SK-N-SH (cell line): ENCODE measurements at regions not wholly inside any gene's neighbourhood (a gene's known extent, or its start where the extent isn't known, plus 50 kb on each side); places are given as distances from the start of the nearest gene placed in this dataset.

Source experiments
- CTCF ChIA-PET: fragments of 300-600, 350-600 bp; formaldehyde crosslinking; extraction: SDS; loops from one replicate; lab custom pipeline; 2021; lab: Yijun Ruan, JAX
- POLR2A ChIA-PET: fragments of 350-600 bp; sonication (Branson Sonifier 250); formaldehyde crosslinking; extraction: SDS; loops from one replicate; lab custom pipeline; 2020; ENCODE audit warnings: antibody characterized with exemption, inconsistent platforms; lab: Yijun Ruan, JAX
- DNase-seq: peaks from one replicate; pipeline ENCODE4 v3.0.0; 2012
- H2AFZ ChIP-seq: fragments of 200-600 bp; sonication (generic); 2 replicates; pipeline ENCODE4 v1.8.1; 2016; ENCODE audit warnings: antibody characterized with exemption, mild to moderate bottlenecking, low read depth
- H3F3A ChIP-seq: fragments of 200-600 bp; sonication (generic); replicated peaks from 2 replicates; pipeline ENCODE3; 2016; ENCODE audit warnings: antibody characterized with exemption, mild to moderate bottlenecking; ENCODE audit not compliant: insufficient read depth
- H3K27ac ChIP-seq, 2 experiments: fragments of 200-500 bp in 1 of 2; fragments of 200-600 bp in 1 of 2; sonication (Bioruptor generic) in 1 of 2; sonication (generic), shearing (Covaris generic) in 1 of 2; 2 replicates each; pipeline versions ENCODE4 v1.5.1 to v1.6.1; 2014 to 2016; ENCODE audit warnings: low read depth in 2 of 2, inconsistent platforms in 1 of 2, low read length in 1 of 2, mild to moderate bottlenecking in 1 of 2, mixed read lengths in 1 of 2
- H3K27me3 ChIP-seq: fragments of 200-600 bp; sonication (generic), shearing (Covaris generic); 2 replicates; pipeline ENCODE4 v1.6.1; 2016; ENCODE audit warnings: mixed run types; ENCODE audit not compliant: insufficient read depth
- H3K36me3 ChIP-seq, 2 experiments: fragments of 200-500 bp in 1 of 2; fragments of 200-600 bp in 1 of 2; sonication (Bioruptor generic) in 1 of 2; sonication (generic) in 1 of 2; replicated peaks in 1 of 2; 2 replicates each; pipeline versions ENCODE3 to v1.5.1; 2014 to 2016; ENCODE audit warnings: low read length in 1 of 2, mild to moderate bottlenecking in 1 of 2; ENCODE audit not compliant: insufficient read depth in 2 of 2, control insufficient read depth in 1 of 2
- H3K4me1 ChIP-seq, 2 experiments: fragments of 200-500 bp in 1 of 2; fragments of 200-600 bp in 1 of 2; sonication (Bioruptor generic) in 1 of 2; sonication (generic), shearing (Covaris generic) in 1 of 2; 2 replicates each; pipeline versions ENCODE4 v1.5.1 to v1.6.1; 2014 to 2016; ENCODE audit warnings: low read depth in 1 of 2, low read length in 1 of 2, mixed run types in 1 of 2; ENCODE audit not compliant: insufficient read depth in 2 of 2, control insufficient read depth in 1 of 2
- H3K4me2 ChIP-seq: fragments of 200-600 bp; sonication (generic), shearing (Covaris generic); 2 replicates; pipeline ENCODE4 v1.6.1; 2017; ENCODE audit warnings: mixed run types
- H3K4me3 ChIP-seq, 2 experiments: fragments of 200-500 bp in 1 of 2; fragments of 200-600 bp in 1 of 2; sonication (Bioruptor generic) in 1 of 2; sonication (generic), shearing (Covaris generic) in 1 of 2; 2 replicates each; pipeline versions ENCODE4 v1.5.1 to v1.8.1; 2014 to 2016; ENCODE audit warnings: low read depth in 2 of 2, inconsistent platforms in 1 of 2, low read length in 1 of 2, mild to moderate bottlenecking in 1 of 2, mixed read lengths in 1 of 2, moderate library complexity in 1 of 2
- H3K79me2 ChIP-seq: fragments of 200-600 bp; sonication (generic); 2 replicates; pipeline ENCODE4 v1.8.1; 2017; ENCODE audit warnings: mild to moderate bottlenecking; ENCODE audit not compliant: insufficient read depth
- H3K9ac ChIP-seq: fragments of 200-600 bp; sonication (generic); 2 replicates; pipeline ENCODE4 v1.6.1; 2017; ENCODE audit warnings: mixed run types
- H3K9me2 ChIP-seq: fragments of 200-600 bp; sonication (generic); 2 replicates; pipeline ENCODE4 v1.6.1; 2017; ENCODE audit warnings: mixed run types
- H3K9me3 ChIP-seq: fragments of 200-600 bp; sonication (generic); 2 replicates; pipeline ENCODE4 v1.6.1; 2017; ENCODE audit warnings: mixed run types, mild to moderate bottlenecking, moderate library complexity
- H4K20me1 ChIP-seq: fragments of 200-600 bp; sonication (generic); 2 replicates; pipeline ENCODE4 v1.6.1; 2017; ENCODE audit warnings: mild to moderate bottlenecking, mixed run types; ENCODE audit not compliant: insufficient read depth
- EZH2phosphoT487 ChIP-seq: fragments of 200-600 bp; sonication (generic); IDR thresholded peaks from 2 replicates; pipeline ENCODE4 v1.6.1; 2017; ENCODE audit warnings: low read depth, mixed run types, mild to moderate bottlenecking, antibody characterized with exemption, moderate library complexity, borderline replicate concordance
- FOSL2 ChIP-seq: IDR thresholded peaks from 2 replicates; pipeline ENCODE4 v1.4.0; 2012; ENCODE audit warnings: low read depth, mild to moderate bottlenecking, moderate library complexity, borderline replicate concordance
- GATA2 ChIP-seq: sonication (generic); formaldehyde crosslinking; IDR thresholded peaks from 2 replicates; pipeline ENCODE4 v1.5.0; 2020; ENCODE audit warnings: mild to moderate bottlenecking, missing genetic modification reagents
- NRF1 ChIP-seq: IDR thresholded peaks from 2 replicates; pipeline ENCODE4 v1.6.1; 2012; ENCODE audit warnings: low read depth, mild to moderate bottlenecking, low read length
- PBX3 ChIP-seq: IDR thresholded peaks from 2 replicates; pipeline ENCODE4; 2012
- RCOR1 ChIP-seq: fragments of 150-350 bp; IDR thresholded peaks from 2 replicates; pipeline ENCODE4 v1.6.1; 2017; ENCODE audit warnings: antibody characterized with exemption, low read length
- REST ChIP-seq: IDR thresholded peaks from 2 replicates; pipeline ENCODE4 v1.6.1; 2012; ENCODE audit warnings: mild to moderate bottlenecking, low read depth, low read length, moderate library complexity
- SIN3A ChIP-seq: IDR thresholded peaks from 2 replicates; pipeline ENCODE4 v1.6.1; 2012; ENCODE audit warnings: low read depth, mild to moderate bottlenecking, low read length, moderate library complexity, borderline replicate concordance
- USF1 ChIP-seq: IDR thresholded peaks from 2 replicates; pipeline ENCODE4 v1.4.0; 2012; ENCODE audit warnings: low read depth, borderline replicate concordance
- ZBTB33 ChIP-seq: IDR thresholded peaks from 2 replicates; pipeline ENCODE4 v1.4.0; 2012; ENCODE audit warnings: low read depth, borderline replicate concordance
- WGBS: methylation state at CpG from one replicate; pipeline ENCODE4 v1.1.6; 2017; ENCODE audit warnings: low lambda C conversion rate; 5-methylcytosine and 5-hydroxymethylcytosine counted together
- TF ChIP-seq, protein P1 (sequence below): IDR thresholded peaks from 2 replicates; pipeline ENCODE4 v1.4.0; 2012; ENCODE audit warnings: low read depth

- no peak for TF ChIP-seq ZBTB33
Measured at GRCh38 chr7:423312-424260, 96.1 kb downstream of the PDGFA start (continued).

DNA sequence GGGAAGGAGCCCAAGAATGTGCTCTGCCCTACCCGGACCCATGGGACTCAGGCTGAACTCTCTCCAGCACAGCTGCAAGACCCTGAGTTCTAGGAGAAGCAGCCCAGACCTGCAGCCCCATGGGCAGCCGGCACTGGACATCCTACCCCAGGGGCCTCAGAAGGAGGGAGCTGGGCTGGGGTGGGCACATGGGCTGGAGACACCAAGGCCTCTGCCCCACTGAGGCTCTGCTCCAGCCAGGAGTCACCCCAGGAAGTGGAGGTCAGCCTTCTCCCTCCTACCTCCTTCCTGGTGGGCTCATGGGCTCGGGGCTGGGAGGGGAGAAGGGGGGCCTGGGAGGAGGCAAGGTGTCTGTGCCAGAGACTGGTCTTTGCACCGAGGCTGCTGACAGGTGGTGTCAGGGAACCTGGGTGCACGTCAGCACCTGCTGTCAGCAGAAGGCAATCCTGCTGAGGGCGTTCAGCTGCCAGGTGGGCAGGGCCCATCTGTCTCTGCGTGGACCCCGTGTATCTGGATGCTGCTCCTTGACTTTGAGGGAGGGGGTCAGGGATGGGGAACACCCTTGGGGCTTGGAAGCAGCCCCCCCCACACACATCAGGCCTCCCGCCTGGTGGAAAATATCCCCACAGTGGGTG lies 95.2 kb downstream of the PDGFA start:
- ChIA-PET POLR2A (no interaction called here), CTCF (no interaction called here)
- H3K9me3 ChIP-seq, result no peaks in the 10 kb centered on the region
- H4K20me1 ChIP-seq, result no peaks in the 10 kb centered on the region
- H3K4me1 ChIP-seq, result no peaks in the 10 kb centered on the region
- H3K9me2 ChIP-seq, result no peaks in the 10 kb centered on the region
- no peak overlapping the region for H2AFZ ChIP-seq
- no peak overlapping the region for H3K4me3 ChIP-seq
- 61% methylated on average over 6 of the region's 9 CpGs for WGBS
- peaks cover 7% of the 10 kb centered on the region for H3K27me3 ChIP-seq
- H3K79me2 ChIP-seq, result no peaks in the 10 kb centered on the region
- H3F3A ChIP-seq, result no peaks in the 10 kb centered on the region
- no peaks in the 10 kb centered on the region for H3K36me3 ChIP-seq
- no peak for TF ChIP-seq NRF1
- no peak for TF ChIP-seq USF1
- TF ChIP-seq PBX3, result no peak
- no peak for TF ChIP-seq GATA2 (CRISPR knock-in tag)
- no peak for TF ChIP-seq FOSL2
- no peak for TF ChIP-seq SIN3A
- no peak for TF ChIP-seq EZH2phosphoT487
- TF ChIP-seq, protein P1, sequence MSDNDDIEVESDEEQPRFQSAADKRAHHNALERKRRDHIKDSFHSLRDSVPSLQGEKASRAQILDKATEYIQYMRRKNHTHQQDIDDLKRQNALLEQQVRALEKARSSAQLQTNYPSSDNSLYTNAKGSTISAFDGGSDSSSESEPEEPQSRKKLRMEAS, result no peak
- no peak for TF ChIP-seq REST
- TF ChIP-seq RCOR1, result no peak
- no peak for DNase-seq
- no peak overlapping the region for H3K4me2 ChIP-seq
- H3K9ac ChIP-seq, result no peak overlapping the region
- H3K27ac ChIP-seq, result no peak overlapping the region
